Activated naive CD8-positive, alpha-beta T cell treated with anti-CD3 and anti-CD28 coated beads, Interleukin-2, amount 10 ng/mL, durations not matched to agents 7 days and 5 days (primary cell): ENCODE measurements at regions not wholly inside any gene's neighbourhood (a gene's known extent, or its start where the extent isn't known, plus 50 kb on each side); places are given as distances from the start of the nearest gene placed in this dataset.

Source experiments
- ATAC-seq: fragments of 150-1000 bp; cut with Tn5 transposase; one replicate; pipeline ENCODE4 v1.10.0; 2021; ENCODE audit warnings: low read depth, moderate library complexity
- POLR2A ChIA-PET: fragments of 350-600 bp; sonication (Branson Sonifier 250); formaldehyde crosslinking; loops from one replicate; lab custom pipeline; 2021; ENCODE audit warnings: antibody characterized with exemption; lab: Charles Lee
- DNase-seq: peaks from one replicate; pipeline ENCODE4 v3.0.0; 2021
- H3K27ac Mint-ChIP-seq: one replicate; pipeline ENCODE4 v1.8.0; 2022; ENCODE audit warnings: mild to moderate bottlenecking, mixed read lengths
- H3K27me3 Mint-ChIP-seq: one replicate; pipeline ENCODE4 v1.8.0; 2022; ENCODE audit warnings: mild to moderate bottlenecking, moderate library complexity, mixed read lengths
- H3K36me3 Mint-ChIP-seq: one replicate; pipeline ENCODE4 v1.8.0; 2021; ENCODE audit warnings: mild to moderate bottlenecking, mixed read lengths
- H3K4me1 Mint-ChIP-seq: one replicate; pipeline ENCODE4 v1.8.0; 2021; ENCODE audit warnings: mixed read lengths
- H3K4me3 Mint-ChIP-seq: one replicate; pipeline ENCODE4 v1.8.0; 2022; ENCODE audit warnings: mild to moderate bottlenecking, moderate library complexity, mixed read lengths
- H3K9me3 Mint-ChIP-seq: one replicate; pipeline ENCODE4 v1.8.0; 2021; ENCODE audit warnings: mixed read lengths

GRCh38 chr1:60599574-60599973 is 482.8 kb upstream of the NFIA start:
- H3K27me3 Mint-ChIP-seq: no peaks in the 10 kb centered on the region
- H3K9me3 Mint-ChIP-seq: peaks cover 5% of the 10 kb centered on the region
- H3K4me3 Mint-ChIP-seq: no peak overlapping the region
- H3K4me1 Mint-ChIP-seq: no peaks in the 10 kb centered on the region
- DNase-seq (no peak), ATAC-seq (no peak)
- POLR2A ChIA-PET: no interaction called here
- no peaks in the 10 kb centered on the region for H3K36me3 Mint-ChIP-seq
- no peak overlapping the region for H3K27ac Mint-ChIP-seq

GRCh38 chr1:60598041-60598910 is 484.1 kb upstream of the NFIA start:
- Mint-ChIP-seq H3K9me3 (no peaks in the 10 kb centered on the region), H3K4me3 (no peak overlapping the region), H3K4me1 (no peaks in the 10 kb centered on the region), H3K36me3 (no peaks in the 10 kb centered on the region), H3K27me3 (no peaks in the 10 kb centered on the region), H3K27ac (no peak overlapping the region)
- ATAC-seq: no peak
- DNase-seq: no peak
- POLR2A ChIA-PET: no interaction called here

GRCh38 chr1:60596791-60597750 is 485.3 kb upstream of the NFIA start:
- DNase-seq (no peak), ATAC-seq (no peak)
- no peak overlapping the region for H3K27ac Mint-ChIP-seq
- no peaks in the 10 kb centered on the region for H3K27me3 Mint-ChIP-seq
- H3K36me3 Mint-ChIP-seq: no peaks in the 10 kb centered on the region
- POLR2A ChIA-PET: no interaction called here
- H3K4me1 Mint-ChIP-seq: no peaks in the 10 kb centered on the region
- no peaks in the 10 kb centered on the region for H3K9me3 Mint-ChIP-seq
- no peak overlapping the region for H3K4me3 Mint-ChIP-seq

- no peak for DNase-seq
- Mint-ChIP-seq H3K27me3 (no peaks in the 10 kb centered on the region), H3K4me3 (no peak overlapping the region), H3K27ac (no peak overlapping the region), H3K4me1 (no peaks in the 10 kb centered on the region), H3K36me3 (no peaks in the 10 kb centered on the region), H3K9me3 (no peaks in the 10 kb centered on the region)
- no peak for ATAC-seq
- POLR2A ChIA-PET: no interaction called here
These were observed 490.8 kb upstream of the NFIA start for GRCh38 chr1:60591583-60591982.

- H3K4me3 Mint-ChIP-seq: no peak overlapping the region
- DNase-seq: no peak
- H3K9me3 Mint-ChIP-seq: no peaks in the 10 kb centered on the region
- POLR2A ChIA-PET: no interaction called here
- no peaks in the 10 kb centered on the region for H3K36me3 Mint-ChIP-seq
- no peak overlapping the region for H3K27ac Mint-ChIP-seq
- no peaks in the 10 kb centered on the region for H3K4me1 Mint-ChIP-seq
- no peak for ATAC-seq
- no peaks in the 10 kb centered on the region for H3K27me3 Mint-ChIP-seq
These were observed 492.4 kb upstream of the NFIA start for GRCh38 chr1:60589916-60590315.

GRCh38 chr1:60589046-60589748 is 493.2 kb upstream of the NFIA start:
- H3K9me3 Mint-ChIP-seq: no peaks in the 10 kb centered on the region
- no peak overlapping the region for H3K4me3 Mint-ChIP-seq
- no peak overlapping the region for H3K27ac Mint-ChIP-seq
- ATAC-seq: no peak
- POLR2A ChIA-PET: no interaction called here
- no peaks in the 10 kb centered on the region for H3K36me3 Mint-ChIP-seq
- DNase-seq: no peak
- H3K4me1 Mint-ChIP-seq: no peaks in the 10 kb centered on the region
- H3K27me3 Mint-ChIP-seq: no peaks in the 10 kb centered on the region

- Mint-ChIP-seq H3K4me1 (no peaks in the 10 kb centered on the region), H3K36me3 (no peaks in the 10 kb centered on the region), H3K9me3 (peaks cover 3% of the 10 kb centered on the region), H3K27me3 (no peaks in the 10 kb centered on the region), H3K4me3 (no peak overlapping the region), H3K27ac (no peak overlapping the region)
- no peak for DNase-seq
- POLR2A ChIA-PET: no interaction called here
- no peak for ATAC-seq
These were observed 498.0 kb upstream of the NFIA start for GRCh38 chr1:60584371-60584770.

GRCh38 chr1:60583696-60584095 is 498.7 kb upstream of the NFIA start:
- H3K9me3 Mint-ChIP-seq: peaks cover 3% of the 10 kb centered on the region
- POLR2A ChIA-PET: no interaction called here
- H3K4me1 Mint-ChIP-seq: no peaks in the 10 kb centered on the region
- H3K4me3 Mint-ChIP-seq: no peak overlapping the region
- no peak for DNase-seq
- no peak for ATAC-seq
- no peaks in the 10 kb centered on the region for H3K36me3 Mint-ChIP-seq
- no peaks in the 10 kb centered on the region for H3K27me3 Mint-ChIP-seq
- H3K27ac Mint-ChIP-seq: no peak overlapping the region

GRCh38 chr1:60581455-60582220 is 500.7 kb upstream of the NFIA start:
- no peak for ATAC-seq
- DNase-seq: no peak
- no peak overlapping the region for H3K27ac Mint-ChIP-seq
- H3K27me3 Mint-ChIP-seq: no peaks in the 10 kb centered on the region
- peaks cover 3% of the 10 kb centered on the region for H3K9me3 Mint-ChIP-seq
- H3K4me3 Mint-ChIP-seq: no peak overlapping the region
- no peaks in the 10 kb centered on the region for H3K36me3 Mint-ChIP-seq
- POLR2A ChIA-PET: no interaction called here
- no peaks in the 10 kb centered on the region for H3K4me1 Mint-ChIP-seq

GRCh38 chr1:60577029-60577428 is 503.5 kb upstream of the C1orf87 start:
- H3K4me3 Mint-ChIP-seq: no peak overlapping the region
- H3K27ac Mint-ChIP-seq: no peak overlapping the region
- H3K27me3 Mint-ChIP-seq: no peaks in the 10 kb centered on the region
- H3K36me3 Mint-ChIP-seq: no peaks in the 10 kb centered on the region
- DNase-seq (no peak), ATAC-seq (no peak)
- no peaks in the 10 kb centered on the region for H3K4me1 Mint-ChIP-seq
- POLR2A ChIA-PET: no interaction called here
- no peaks in the 10 kb centered on the region for H3K9me3 Mint-ChIP-seq

GRCh38 chr1:60575326-60575977 is 501.9 kb upstream of the C1orf87 start:
- ATAC-seq (no peak), DNase-seq (no peak)
- Mint-ChIP-seq H3K9me3 (no peaks in the 10 kb centered on the region), H3K4me1 (no peaks in the 10 kb centered on the region), H3K36me3 (no peaks in the 10 kb centered on the region), H3K4me3 (no peak overlapping the region), H3K27ac (no peak overlapping the region), H3K27me3 (no peaks in the 10 kb centered on the region)
- POLR2A ChIA-PET: no interaction called here

- no peaks in the 10 kb centered on the region for H3K36me3 Mint-ChIP-seq
- no peaks in the 10 kb centered on the region for H3K9me3 Mint-ChIP-seq
- no peak overlapping the region for H3K27ac Mint-ChIP-seq
- H3K27me3 Mint-ChIP-seq: no peaks in the 10 kb centered on the region
- no peaks in the 10 kb centered on the region for H3K4me1 Mint-ChIP-seq
- POLR2A ChIA-PET: no interaction called here
- no peak for DNase-seq
- H3K4me3 Mint-ChIP-seq: no peak overlapping the region
- no peak for ATAC-seq
These were observed 500.3 kb upstream of the C1orf87 start for GRCh38 chr1:60573726-60574409.
